AG04449 (cell line): ENCODE measurements at regions not wholly inside any gene's neighbourhood (a gene's known extent, or its start where the extent isn't known, plus 50 kb on each side); places are given as distances from the start of the nearest gene placed in this dataset.

Source experiments
- CTCF ChIA-PET: fragments of 350-600 bp; formaldehyde crosslinking; extraction: SDS; loops from one replicate; lab custom pipeline; 2021; ENCODE audit warnings: antibody characterized with exemption; lab: Yijun Ruan, JAX
- POLR2A ChIA-PET: fragments of 400-600, 350-600 bp; formaldehyde crosslinking; extraction: SDS; loops from one replicate; lab custom pipeline; 2020; ENCODE audit warnings: antibody characterized with exemption, inconsistent platforms; lab: Yijun Ruan, JAX
- DNase-seq: peaks from one replicate; pipeline ENCODE4 v3.0.0-alpha.2; 2010; ENCODE audit warnings: low read depth, low spot score
- H3K4me3 ChIP-seq: 2 replicates; pipeline ENCODE4 v1.5.1; 2011; ENCODE audit warnings: low read depth, mild to moderate bottlenecking, control low read depth, low read length
- TF ChIP-seq, protein P1 (sequence below): IDR thresholded peaks from one replicate; pipeline ENCODE4 v1.5.1; 2011; ENCODE audit warnings: mild to moderate bottlenecking, moderate library complexity, low read length, control low read depth, inconsistent platforms; ENCODE audit not compliant: insufficient read depth; ENCODE audit errors: missing control alignments

DNA sequence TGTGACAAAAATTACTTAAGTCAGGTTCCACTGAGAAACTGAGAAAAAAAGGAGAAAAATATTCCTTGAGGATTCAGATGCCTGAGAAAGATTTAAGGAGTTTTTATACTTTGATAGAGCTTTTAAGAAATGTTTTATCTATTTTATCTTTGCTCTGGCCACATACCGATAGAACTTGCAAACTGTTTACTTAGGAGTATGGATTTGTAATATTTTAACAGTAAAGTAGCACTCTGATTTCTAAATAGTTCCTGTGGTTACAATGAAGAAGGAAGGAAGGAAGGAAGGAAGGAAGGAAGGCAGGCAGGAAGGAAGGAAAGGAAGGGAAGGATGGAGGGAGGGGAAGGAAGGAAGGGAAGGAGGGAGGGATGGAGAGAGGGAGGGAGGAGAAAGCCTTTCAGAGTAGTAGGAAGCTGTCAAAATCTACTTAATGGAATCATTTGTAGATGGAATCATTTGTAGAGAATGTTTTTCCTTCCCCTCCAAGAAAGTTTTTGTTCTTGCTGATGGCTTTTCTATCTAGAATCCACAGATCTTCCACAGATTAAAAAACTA lies 489.0 kb upstream of the ANKRD30A start:
- no peak for DNase-seq
- ChIA-PET CTCF (interaction anchor here (2.0 kb wide), 1 partner anchor 10 kb away, joined by 5 read pairs; no protein-coding TSS in a partner anchor), POLR2A (no interaction called here)
- TF ChIP-seq, protein P1, sequence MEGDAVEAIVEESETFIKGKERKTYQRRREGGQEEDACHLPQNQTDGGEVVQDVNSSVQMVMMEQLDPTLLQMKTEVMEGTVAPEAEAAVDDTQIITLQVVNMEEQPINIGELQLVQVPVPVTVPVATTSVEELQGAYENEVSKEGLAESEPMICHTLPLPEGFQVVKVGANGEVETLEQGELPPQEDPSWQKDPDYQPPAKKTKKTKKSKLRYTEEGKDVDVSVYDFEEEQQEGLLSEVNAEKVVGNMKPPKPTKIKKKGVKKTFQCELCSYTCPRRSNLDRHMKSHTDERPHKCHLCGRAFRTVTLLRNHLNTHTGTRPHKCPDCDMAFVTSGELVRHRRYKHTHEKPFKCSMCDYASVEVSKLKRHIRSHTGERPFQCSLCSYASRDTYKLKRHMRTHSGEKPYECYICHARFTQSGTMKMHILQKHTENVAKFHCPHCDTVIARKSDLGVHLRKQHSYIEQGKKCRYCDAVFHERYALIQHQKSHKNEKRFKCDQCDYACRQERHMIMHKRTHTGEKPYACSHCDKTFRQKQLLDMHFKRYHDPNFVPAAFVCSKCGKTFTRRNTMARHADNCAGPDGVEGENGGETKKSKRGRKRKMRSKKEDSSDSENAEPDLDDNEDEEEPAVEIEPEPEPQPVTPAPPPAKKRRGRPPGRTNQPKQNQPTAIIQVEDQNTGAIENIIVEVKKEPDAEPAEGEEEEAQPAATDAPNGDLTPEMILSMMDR: no peak
- no peak overlapping the region for H3K4me3 ChIP-seq

DNA sequence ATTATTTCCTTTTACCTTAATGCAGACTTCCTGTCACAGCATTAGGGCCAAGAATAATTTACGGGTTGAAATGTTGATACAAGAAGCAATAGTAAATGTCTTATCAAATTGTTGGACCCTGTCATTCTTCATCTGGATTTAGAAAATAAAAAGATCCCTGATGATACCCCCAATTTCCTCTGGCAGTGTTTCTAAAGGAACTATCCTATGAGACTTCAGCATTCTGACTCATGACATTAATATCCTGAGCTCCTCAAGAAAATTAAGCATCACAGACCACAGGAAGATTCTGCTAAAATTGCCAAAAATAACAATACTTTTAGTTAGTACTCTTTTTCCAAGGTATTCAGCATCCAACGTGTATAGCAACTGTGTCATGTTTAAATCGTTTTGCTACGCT lies 490.5 kb upstream of the ANKRD30A start:
- H3K4me3 ChIP-seq: no peak overlapping the region
- CTCF ChIA-PET: interaction anchor here (2.0 kb wide), 1 partner anchor 9 kb away, joined by 5 read pairs; no protein-coding TSS in a partner anchor
- peak; percentile 44 for DNase-seq
- POLR2A ChIA-PET: no interaction called here
- TF ChIP-seq, protein P1: no peak

DNA sequence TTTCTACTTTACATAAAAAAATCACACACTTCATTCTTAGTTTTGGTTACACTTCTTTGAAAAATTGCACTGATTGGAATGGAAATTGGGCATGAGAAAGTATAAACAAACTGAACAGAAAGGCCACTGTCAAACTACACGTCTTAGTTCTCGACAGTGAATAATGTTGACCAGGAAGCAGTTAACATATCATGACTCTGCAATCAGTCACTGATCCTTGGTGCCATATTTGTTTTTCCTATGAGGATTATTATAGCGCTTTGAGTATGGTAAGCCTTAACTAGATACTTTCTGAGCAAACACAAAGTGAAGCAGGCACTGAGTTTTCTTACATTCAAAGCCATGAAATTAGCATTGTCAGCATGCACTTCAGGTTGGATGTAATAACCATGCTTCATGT lies 495.1 kb upstream of the ANKRD30A start:
- no peak overlapping the region for H3K4me3 ChIP-seq
- TF ChIP-seq, protein P1: no peak
- no peak for DNase-seq
- CTCF ChIA-PET: no interaction called here
- POLR2A ChIA-PET: no interaction called here

DNA sequence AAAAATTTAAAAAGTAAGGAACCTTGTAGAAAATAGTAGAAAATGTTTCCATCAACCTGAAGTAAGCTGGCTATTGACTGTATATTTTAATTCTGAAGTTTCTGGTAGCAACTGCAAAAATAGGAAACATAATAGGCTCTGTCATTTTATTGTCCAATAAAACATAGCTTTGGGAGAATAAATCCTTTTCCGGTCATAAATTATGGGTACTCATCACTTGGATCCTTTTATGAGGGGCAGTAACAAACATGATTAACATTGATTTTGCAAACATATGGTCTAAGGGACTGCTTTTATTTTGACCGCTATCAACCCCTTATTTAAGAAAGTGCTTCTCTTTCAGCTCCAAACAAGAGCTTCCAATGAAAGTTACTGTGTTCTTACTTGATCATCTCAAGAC lies 495.9 kb upstream of the ANKRD30A start:
- no peak for DNase-seq
- no peak overlapping the region for H3K4me3 ChIP-seq
- TF ChIP-seq, protein P1: no peak
- ChIA-PET CTCF (no interaction called here), POLR2A (no interaction called here)

DNA sequence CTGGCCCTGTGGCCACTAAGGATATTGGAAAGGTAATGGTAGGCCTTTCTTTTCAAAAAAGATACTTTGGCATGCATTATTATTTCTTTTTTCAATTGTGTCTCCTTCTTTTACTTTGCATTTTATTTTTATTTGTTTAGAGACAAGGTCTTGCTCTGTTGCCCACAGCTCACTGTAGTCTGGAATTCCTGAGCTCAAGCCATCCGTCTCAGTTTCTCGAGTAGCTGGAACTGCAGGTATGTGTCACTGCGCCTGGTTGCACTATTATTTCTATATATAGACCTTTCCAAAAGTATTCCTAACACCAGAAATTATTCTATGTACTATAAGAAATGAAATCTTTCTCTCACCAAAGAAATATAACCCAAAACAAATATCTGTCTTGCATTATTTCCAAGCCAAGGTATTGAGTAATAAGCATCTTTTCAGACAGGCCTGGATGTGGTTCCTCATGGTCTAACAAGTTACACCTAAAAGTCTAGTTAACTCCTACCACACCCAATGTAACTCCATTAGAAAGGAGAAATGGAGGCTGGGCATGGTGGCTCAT lies 500.8 kb upstream of the ANKRD30A start:
- TF ChIP-seq, protein P1: no peak
- no peak overlapping the region for H3K4me3 ChIP-seq
- DNase-seq: no peak
- ChIA-PET CTCF (no interaction called here), POLR2A (no interaction called here)

DNA sequence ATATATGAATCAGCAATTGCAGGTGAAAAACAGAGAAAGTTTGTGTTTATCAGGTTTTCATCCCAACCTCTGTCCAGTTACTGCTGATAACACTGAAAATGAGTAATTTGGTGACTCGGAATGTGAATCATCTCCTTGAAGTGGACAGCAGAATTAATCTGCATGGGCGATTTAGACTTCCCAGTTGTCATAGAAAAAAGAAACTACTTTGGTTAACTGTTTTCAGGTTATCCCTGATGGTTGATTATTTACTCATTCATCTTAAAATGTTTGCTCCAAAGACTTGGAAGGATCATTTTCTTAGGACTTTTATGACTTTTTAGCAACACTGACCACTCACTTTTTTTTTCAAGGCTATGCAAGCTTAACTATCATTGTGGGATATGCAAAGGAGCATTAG lies 504.1 kb upstream of the ANKRD30A start:
- no peak overlapping the region for H3K4me3 ChIP-seq
- no peak for DNase-seq
- POLR2A ChIA-PET: no interaction called here
- TF ChIP-seq, protein P1: no peak
- CTCF ChIA-PET: interaction anchor here (0.9 kb wide), 1 partner anchor 10 kb away, joined by 3 read pairs; no protein-coding TSS in a partner anchor
